Mucosa of rectum (tissue), 2 donors: ENCODE measurements at regions not wholly inside any gene's neighbourhood (a gene's known extent, or its start where the extent isn't known, plus 50 kb on each side); places are given as distances from the start of the nearest gene placed in this dataset.

Source experiments
- H3K27ac ChIP-seq, 2 donors: one replicate each; pipeline ENCODE4 v1.7.0; 2013; ENCODE audit warnings: inconsistent platforms in 2 of 2, low read depth in 2 of 2, low read length in 2 of 2
- H3K27me3 ChIP-seq, 2 donors: one replicate each; pipeline ENCODE4 v1.7.0; 2013; ENCODE audit warnings: low read length in 2 of 2; ENCODE audit not compliant: control insufficient read depth in 2 of 2, insufficient read depth in 2 of 2
- H3K36me3 ChIP-seq, 2 donors: one replicate each; pipeline ENCODE4 v1.7.0; 2013; ENCODE audit warnings: low read length in 2 of 2; ENCODE audit not compliant: control insufficient read depth in 2 of 2, insufficient read depth in 2 of 2
- H3K4me1 ChIP-seq, 2 donors: one replicate each; pipeline ENCODE4 v1.7.0; 2013; ENCODE audit warnings: low read length in 2 of 2, mild to moderate bottlenecking in 1 of 2; ENCODE audit not compliant: control insufficient read depth in 2 of 2, insufficient read depth in 2 of 2
- H3K4me3 ChIP-seq, 2 donors: one replicate each; pipeline ENCODE4 v1.7.0; 2013; ENCODE audit warnings: low read length in 2 of 2
- H3K9ac ChIP-seq, 2 donors: one replicate each; pipeline ENCODE4 v1.7.0; 2013; ENCODE audit warnings: low read length in 2 of 2, low read depth in 1 of 2, mild to moderate bottlenecking in 1 of 2
- H3K9me3 ChIP-seq, 2 donors: one replicate each; pipeline ENCODE4 v1.7.0; 2013; ENCODE audit warnings: low read length in 2 of 2; ENCODE audit not compliant: control insufficient read depth in 2 of 2
- donor health status: healthy.
- donor health status: Normal muscosa, but diverticular disease.

DNA sequence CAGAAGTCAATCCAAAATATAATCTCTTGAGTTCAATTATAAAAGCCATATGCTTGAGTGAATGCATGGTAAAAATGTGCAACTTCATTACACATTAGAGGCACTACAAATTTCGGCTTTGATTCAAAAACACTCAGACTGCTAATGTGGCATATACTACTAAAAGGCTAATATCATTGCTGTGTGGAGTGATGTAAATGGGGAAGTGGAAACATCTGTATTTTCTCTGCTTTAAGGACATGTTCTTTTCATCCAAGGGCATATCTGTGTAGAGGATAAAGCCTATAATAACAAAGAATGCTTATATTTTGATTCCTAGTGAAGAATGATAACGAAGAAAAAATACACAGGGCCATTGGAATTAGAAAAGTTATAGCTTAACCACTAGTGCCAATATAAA, 643.9 kb upstream of the ZNF608 start:
- H3K4me3 ChIP-seq = no peak overlapping the region
- H3K27ac ChIP-seq = no peak overlapping the region
- no peaks in the 10 kb centered on the region for H3K9me3 ChIP-seq
- H3K36me3 ChIP-seq = no peaks in the 10 kb centered on the region
- H3K9ac ChIP-seq = no peak overlapping the region
- no peaks in the 10 kb centered on the region for H3K4me1 ChIP-seq
- H3K27me3 ChIP-seq = no peaks in the 10 kb centered on the region

DNA sequence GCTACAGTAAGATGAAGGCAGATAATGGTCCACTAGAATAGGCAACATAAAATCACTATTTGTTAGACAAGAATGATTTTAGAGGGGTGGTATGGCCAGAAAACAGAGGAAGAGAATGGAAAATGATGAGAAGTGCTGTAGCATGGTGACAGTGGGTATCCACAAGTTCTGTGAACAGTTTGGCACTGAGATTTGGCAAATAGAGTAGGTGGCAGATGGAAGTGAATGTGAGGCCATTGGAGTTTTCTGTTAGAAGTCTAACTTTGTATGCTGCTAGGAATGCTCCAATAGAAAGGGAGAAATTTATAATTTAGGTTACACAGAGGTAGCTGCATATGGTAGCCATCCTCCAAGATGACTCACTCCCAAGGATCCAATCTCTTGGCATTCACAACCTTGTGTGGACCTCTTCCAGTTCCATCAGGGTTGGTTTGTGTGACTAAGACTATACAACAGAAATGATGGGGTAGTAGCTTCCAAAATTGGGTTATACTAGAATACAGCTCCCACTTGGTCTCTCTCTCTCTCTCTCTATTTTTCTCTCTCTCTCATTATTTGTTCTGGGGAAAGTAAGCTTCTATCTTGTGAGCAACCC, 646.9 kb upstream of the ZNF608 start:
- Histone ChIP-seq H3K36me3 (no peaks in the 10 kb centered on the region), H3K4me3 (no peak overlapping the region), H3K9ac (no peak overlapping the region), H3K27me3 (no peaks in the 10 kb centered on the region), H3K9me3 (no peaks in the 10 kb centered on the region), H3K4me1 (no peaks in the 10 kb centered on the region), H3K27ac (no peak overlapping the region)

DNA sequence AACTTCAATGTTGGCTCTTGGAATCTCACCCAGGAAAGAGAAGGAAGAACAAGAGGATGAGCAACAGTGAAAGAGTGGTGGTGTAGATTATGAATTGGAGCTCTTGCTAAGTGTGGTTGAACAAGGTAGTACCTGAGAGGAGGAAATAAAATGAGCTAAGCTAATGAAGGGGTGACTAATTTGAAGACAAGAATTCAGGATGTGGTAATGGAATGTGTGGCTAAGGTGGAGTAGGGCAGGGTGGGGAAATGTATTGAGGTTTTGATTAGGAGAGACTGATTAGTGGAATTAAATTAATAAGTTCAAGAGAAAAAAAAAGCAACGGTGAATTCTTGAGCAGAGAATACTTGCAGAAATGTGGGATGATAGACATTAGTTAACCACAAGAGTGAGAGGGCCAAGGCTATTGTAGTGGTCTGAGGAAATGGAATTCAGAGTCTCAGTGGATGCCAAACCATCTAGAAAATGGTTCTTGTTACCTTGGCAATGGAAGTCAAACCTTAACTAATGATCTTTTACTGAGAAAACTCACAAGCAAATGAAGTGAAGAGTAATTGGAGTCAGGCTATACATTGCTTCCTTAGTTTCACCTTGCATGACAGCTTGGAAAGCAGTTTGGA, 648.3 kb upstream of the ZNF608 start:
- Histone ChIP-seq H3K4me3 (no peak overlapping the region), H3K4me1 (no peaks in the 10 kb centered on the region), H3K9me3 (no peaks in the 10 kb centered on the region), H3K36me3 (no peaks in the 10 kb centered on the region), H3K27ac (no peak overlapping the region), H3K9ac (no peak overlapping the region), H3K27me3 (no peaks in the 10 kb centered on the region)

DNA sequence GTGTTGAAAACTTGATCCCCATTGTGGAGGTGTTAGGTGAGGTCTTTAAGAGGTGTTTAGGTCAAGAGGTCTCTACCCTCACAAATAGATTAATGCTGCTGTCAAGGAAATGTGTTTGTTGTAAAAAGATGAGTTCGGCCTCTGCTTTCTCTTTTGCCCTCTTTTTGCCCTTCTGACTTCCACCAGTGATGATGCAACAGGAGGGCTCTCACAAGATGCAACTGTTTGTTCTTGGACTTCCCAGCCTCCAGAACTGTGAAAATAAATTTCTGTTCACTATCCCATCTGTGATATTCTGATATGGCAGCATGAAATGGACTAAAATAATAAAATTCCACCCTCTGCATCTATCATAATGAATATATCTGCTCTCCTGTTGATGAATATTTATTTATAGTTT, 650.0 kb upstream of the ZNF608 start:
- H3K4me3 ChIP-seq = no peak overlapping the region

DNA sequence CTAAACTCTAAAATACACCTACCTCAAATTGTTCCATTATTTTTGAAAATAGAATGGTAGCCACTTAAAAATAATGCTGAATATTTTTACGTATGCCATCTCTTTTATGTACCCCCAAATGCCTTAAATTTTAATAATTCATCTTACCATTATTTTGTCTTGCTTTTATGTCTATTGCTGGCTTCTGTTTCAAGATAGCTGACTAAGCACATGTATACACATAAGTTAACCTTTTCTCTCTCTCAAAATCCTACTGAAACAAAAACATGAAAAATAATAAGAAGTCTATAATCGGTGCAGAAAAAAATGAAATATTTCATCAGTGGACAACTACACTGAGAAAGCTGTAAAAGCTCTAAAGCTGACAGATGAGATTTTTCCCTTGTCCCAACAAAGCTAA, 652.0 kb upstream of the ZNF608 start:
- H3K27me3 ChIP-seq = no peaks in the 10 kb centered on the region
- no peak overlapping the region for H3K9ac ChIP-seq
- H3K4me1 ChIP-seq = no peaks in the 10 kb centered on the region
- H3K36me3 ChIP-seq = no peaks in the 10 kb centered on the region
- no peak overlapping the region for H3K4me3 ChIP-seq
- no peak overlapping the region for H3K27ac ChIP-seq
- H3K9me3 ChIP-seq = no peaks in the 10 kb centered on the region

More for the DNA sequence above, 650.0 kb upstream of the ZNF608 start:
- no peaks in the 10 kb centered on the region for H3K4me1 ChIP-seq
- no peaks in the 10 kb centered on the region for H3K27me3 ChIP-seq
- H3K36me3 ChIP-seq = no peaks in the 10 kb centered on the region
- no peak overlapping the region for H3K27ac ChIP-seq
- no peaks in the 10 kb centered on the region for H3K9me3 ChIP-seq
- H3K9ac ChIP-seq = no peak overlapping the region

DNA sequence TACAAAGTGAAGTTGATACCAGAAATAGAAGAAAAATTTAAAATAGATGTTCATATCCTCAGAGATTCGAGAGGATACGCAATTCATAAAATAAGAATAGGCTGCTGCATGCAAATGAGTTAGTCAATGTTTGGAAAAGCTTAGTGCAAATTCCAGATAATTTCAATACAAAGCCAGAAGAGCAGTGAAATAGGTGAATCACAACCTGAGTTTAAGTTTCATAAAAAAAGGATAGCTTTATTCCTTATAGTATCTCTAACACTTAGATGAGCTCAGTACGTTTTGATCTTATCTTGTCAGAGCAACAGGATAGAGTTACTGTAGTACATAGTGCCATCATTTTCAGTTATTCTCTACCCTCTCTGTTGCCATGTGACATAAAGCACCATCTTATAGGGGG, 653.4 kb upstream of the ZNF608 start:
- Histone ChIP-seq H3K36me3 (no peaks in the 10 kb centered on the region), H3K27me3 (no peaks in the 10 kb centered on the region), H3K27ac (no peak overlapping the region)

DNA sequence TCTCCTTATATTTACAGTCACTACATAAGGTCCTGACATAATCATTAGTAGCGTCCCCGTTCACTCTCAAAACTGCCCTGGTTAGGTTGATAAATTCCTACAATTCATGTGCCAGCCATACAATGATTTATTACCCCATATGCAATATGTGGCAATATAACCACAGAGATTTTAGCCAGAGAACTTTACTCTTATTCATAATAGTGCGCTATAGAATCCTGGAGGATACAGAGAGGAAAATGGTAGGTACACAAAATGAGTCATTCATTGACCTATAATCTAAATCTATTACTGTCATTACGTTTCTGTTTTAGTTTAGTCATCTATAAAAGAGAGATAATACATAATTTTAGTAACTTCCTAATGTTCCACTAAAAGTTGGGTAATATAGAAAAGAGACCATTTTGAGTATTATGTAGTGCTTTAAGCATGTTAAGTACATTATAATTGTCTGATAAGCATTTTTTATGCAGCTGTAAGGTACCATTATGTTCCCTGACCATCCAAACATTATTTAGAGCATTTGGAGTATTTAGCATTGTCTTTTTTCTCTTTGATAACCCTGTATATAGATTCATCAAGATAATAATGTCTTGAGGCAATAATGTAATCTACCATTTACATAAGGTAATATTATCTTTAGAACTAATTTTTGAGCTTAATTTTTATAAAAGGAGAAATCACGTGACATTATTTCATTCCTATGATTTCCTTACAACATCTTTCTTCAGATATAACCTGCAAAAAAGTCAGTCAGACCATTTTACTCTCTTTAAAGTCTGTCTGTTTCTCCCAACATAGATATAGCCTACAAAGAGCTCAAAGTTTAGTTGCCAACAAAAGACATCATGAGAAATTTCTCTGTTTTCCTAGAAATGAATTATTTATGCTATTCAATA, 655.5 kb upstream of the ZNF608 start:
- H3K9me3 ChIP-seq = peaks cover 0 to 3% of the 10 kb centered on the region in 2 donors
- H3K9ac ChIP-seq = no peak overlapping the region
- H3K27ac ChIP-seq = no peak overlapping the region
- no peak overlapping the region for H3K4me3 ChIP-seq
- no peaks in the 10 kb centered on the region for H3K36me3 ChIP-seq
- no peaks in the 10 kb centered on the region for H3K27me3 ChIP-seq
- H3K4me1 ChIP-seq = no peaks in the 10 kb centered on the region

More for the DNA sequence above, 653.4 kb upstream of the ZNF608 start:
- Histone ChIP-seq H3K9ac (no peak overlapping the region), H3K4me1 (no peaks in the 10 kb centered on the region), H3K4me3 (no peak overlapping the region), H3K9me3 (peaks cover 0 to 3% of the 10 kb centered on the region in 2 donors)

DNA sequence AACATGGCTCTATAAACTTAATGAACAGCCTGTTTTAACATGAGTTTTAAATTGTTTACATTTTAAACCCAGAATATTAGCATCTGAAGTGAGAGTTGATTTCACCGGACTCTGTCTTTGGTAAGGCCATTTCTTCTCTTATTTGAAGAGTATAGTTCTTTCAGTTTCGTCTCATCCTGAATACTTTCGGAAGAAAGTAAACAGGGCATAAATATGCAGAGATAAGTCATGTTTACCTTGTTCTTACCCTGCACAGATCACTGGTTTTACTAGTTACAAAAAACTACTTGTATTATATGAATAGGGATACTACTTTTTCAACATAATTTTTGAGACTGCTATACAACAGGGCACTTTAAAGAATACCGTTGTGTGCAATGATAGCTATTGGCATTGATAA, 656.3 kb upstream of the ZNF608 start:
- H3K36me3 ChIP-seq = no peaks in the 10 kb centered on the region
- H3K9me3 ChIP-seq = peaks cover 0 to 3% of the 10 kb centered on the region in 2 donors
- no peak overlapping the region for H3K9ac ChIP-seq
- no peak overlapping the region for H3K4me3 ChIP-seq
- H3K27me3 ChIP-seq = no peaks in the 10 kb centered on the region
- no peaks in the 10 kb centered on the region for H3K4me1 ChIP-seq
- no peak overlapping the region for H3K27ac ChIP-seq

DNA sequence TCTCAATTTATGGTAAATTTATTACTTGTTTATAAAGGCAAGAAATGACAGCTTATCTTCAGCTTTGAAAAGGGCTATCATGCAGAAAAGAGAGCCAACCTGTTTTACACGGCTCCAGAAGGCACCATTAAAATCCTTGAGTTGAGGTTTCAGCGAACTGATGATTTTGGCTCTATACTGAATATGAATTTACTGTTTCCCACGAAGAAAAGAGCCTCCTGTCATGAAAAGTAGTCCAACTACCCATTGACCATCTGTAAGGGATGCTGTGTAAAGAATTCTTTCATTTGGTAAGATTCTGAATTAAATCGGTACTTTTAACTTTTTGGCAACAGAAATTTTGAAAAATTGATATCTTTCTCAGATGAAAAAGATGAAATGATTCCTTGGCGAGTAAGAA, 657.6 kb upstream of the ZNF608 start:
- Histone ChIP-seq H3K36me3 (no peaks in the 10 kb centered on the region), H3K4me1 (peaks cover 7 to 10% of the 10 kb centered on the region in 2 donors), H3K9ac (no peak overlapping the region), H3K27me3 (no peaks in the 10 kb centered on the region), H3K9me3 (peaks cover 0 to 3% of the 10 kb centered on the region in 2 donors), H3K27ac (no peak overlapping the region), H3K4me3 (no peak overlapping the region)
